ENCODE measurements at regions not wholly inside any gene's neighbourhood (a gene's known extent, or its start where the extent isn't known, plus 50 kb on each side); places are given as distances from the start of the nearest gene placed in this dataset.
A peak's percentile ranks its signal among the peaks of the same experiment; 100 is the strongest.

DNA sequence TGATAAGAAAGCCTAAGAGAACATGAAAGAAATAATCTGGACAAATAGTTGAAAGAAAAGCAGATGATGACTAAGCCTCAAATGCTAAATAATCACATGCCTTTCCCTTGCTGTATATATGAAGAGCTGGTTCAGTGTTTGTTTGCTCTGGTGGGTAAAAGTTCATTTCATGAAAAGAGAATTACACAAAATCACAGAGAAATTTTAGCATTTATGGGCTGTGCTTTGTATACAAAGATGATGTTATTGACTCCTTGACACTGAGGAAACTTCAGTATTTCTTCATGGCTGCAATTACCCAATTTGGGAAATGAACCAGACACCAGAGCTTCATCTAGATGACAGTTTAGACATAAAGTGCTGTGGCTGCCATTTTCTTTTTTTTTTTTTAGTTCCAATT lies 527.2 kb downstream of the NR2F1-AS1 start:
- Histone ChIP-seq H3K9me2 (ENCODE audit: insufficient read depth, low read length) (no peaks in the 10 kb centered on the region), H3K9ac (ENCODE audit: low read length) (no peak overlapping the region), H3K27ac (ENCODE audit: low read length) (no peak overlapping the region), H3K9me3 (ENCODE audit: low read length) (no peaks in the 10 kb centered on the region), H3K79me2 (replicated peaks; ENCODE audit: insufficient read depth, low read length) (no peaks in the 10 kb centered on the region), H3F3A (ENCODE audit: insufficient read depth, low read length, poor library complexity, severe bottlenecking) (no peaks in the 10 kb centered on the region), H2AFZ (ENCODE audit: low read depth, low read length) (no peak overlapping the region), H3K4me3 (ENCODE audit: low read length) (no peak overlapping the region), H4K20me1 (ENCODE audit: insufficient read depth) (no peaks in the 10 kb centered on the region), H3K36me3 (ENCODE audit: insufficient read depth, low read length) (no peaks in the 10 kb centered on the region), H3K27me3 (ENCODE audit: insufficient read depth, low read depth, low read length) (no peaks in the 10 kb centered on the region), H3K4me2 (ENCODE audit: low read length) (no peak overlapping the region)
- TF ChIP-seq POLR2AphosphoS5 (IDR thresholded peaks at IDR 0.05) (no peak), EP300 (conservative IDR thresholded peaks at IDR 0.05; ENCODE audit: poor library complexity, severe bottlenecking) (peak; percentile 29)

DNA sequence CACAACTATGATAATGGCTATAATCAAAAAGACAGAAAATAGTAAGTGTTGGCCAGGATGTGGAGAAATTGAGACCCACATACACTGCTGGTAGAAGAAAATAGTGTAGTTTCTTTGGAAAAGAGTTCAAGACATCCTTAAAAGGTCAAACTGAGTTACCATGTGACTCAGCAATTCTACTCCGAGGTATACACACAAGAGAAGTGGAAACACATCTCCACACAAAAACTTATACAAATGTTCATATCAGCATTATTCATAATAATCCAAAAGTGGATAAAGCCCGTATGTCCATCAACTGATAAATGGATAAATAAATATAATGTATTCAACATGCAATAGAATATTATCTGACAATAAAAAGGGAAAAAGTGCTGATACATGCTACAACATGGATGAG lies 532.2 kb downstream of the NR2F1-AS1 start:
- Histone ChIP-seq H3K27ac (ENCODE audit: low read length) (no peak overlapping the region), H2AFZ (ENCODE audit: low read depth, low read length) (no peak overlapping the region), H3K9me2 (ENCODE audit: insufficient read depth, low read length) (no peaks in the 10 kb centered on the region), H3K9me3 (ENCODE audit: low read length) (no peaks in the 10 kb centered on the region), H3K27me3 (ENCODE audit: insufficient read depth, low read depth, low read length) (no peaks in the 10 kb centered on the region), H3K9ac (ENCODE audit: low read length) (no peak overlapping the region), H3K4me2 (ENCODE audit: low read length) (no peak overlapping the region), H3K79me2 (replicated peaks; ENCODE audit: insufficient read depth, low read length) (no peaks in the 10 kb centered on the region), H3K4me3 (ENCODE audit: low read length) (no peak overlapping the region), H3K36me3 (ENCODE audit: insufficient read depth, low read length) (no peaks in the 10 kb centered on the region), H3F3A (ENCODE audit: insufficient read depth, low read length, poor library complexity, severe bottlenecking) (no peaks in the 10 kb centered on the region), H4K20me1 (ENCODE audit: insufficient read depth) (no peaks in the 10 kb centered on the region)
- TF ChIP-seq MXI1 (conservative IDR thresholded peaks at IDR 0.05; ENCODE audit: poor library complexity, severe bottlenecking) (no peak), EZH2 (IDR thresholded peaks at IDR 0.05; ENCODE audit: borderline replicate concordance, insufficient read depth, low read length, poor library complexity, severe bottlenecking) (no peak), SMC3 (conservative IDR thresholded peaks at IDR 0.05; ENCODE audit: poor library complexity) (no peak), TAF1 (IDR thresholded peaks at IDR 0.05; ENCODE audit: low read depth) (no peak), RAD21 (conservative IDR thresholded peaks at IDR 0.05) (no peak), EP300 (conservative IDR thresholded peaks at IDR 0.05; ENCODE audit: poor library complexity, severe bottlenecking) (no peak), POLR2AphosphoS5 (IDR thresholded peaks at IDR 0.05) (no peak)
- TF ChIP-seq, protein P1, sequence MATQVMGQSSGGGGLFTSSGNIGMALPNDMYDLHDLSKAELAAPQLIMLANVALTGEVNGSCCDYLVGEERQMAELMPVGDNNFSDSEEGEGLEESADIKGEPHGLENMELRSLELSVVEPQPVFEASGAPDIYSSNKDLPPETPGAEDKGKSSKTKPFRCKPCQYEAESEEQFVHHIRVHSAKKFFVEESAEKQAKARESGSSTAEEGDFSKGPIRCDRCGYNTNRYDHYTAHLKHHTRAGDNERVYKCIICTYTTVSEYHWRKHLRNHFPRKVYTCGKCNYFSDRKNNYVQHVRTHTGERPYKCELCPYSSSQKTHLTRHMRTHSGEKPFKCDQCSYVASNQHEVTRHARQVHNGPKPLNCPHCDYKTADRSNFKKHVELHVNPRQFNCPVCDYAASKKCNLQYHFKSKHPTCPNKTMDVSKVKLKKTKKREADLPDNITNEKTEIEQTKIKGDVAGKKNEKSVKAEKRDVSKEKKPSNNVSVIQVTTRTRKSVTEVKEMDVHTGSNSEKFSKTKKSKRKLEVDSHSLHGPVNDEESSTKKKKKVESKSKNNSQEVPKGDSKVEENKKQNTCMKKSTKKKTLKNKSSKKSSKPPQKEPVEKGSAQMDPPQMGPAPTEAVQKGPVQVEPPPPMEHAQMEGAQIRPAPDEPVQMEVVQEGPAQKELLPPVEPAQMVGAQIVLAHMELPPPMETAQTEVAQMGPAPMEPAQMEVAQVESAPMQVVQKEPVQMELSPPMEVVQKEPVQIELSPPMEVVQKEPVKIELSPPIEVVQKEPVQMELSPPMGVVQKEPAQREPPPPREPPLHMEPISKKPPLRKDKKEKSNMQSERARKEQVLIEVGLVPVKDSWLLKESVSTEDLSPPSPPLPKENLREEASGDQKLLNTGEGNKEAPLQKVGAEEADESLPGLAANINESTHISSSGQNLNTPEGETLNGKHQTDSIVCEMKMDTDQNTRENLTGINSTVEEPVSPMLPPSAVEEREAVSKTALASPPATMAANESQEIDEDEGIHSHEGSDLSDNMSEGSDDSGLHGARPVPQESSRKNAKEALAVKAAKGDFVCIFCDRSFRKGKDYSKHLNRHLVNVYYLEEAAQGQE (IDR thresholded peaks at IDR 0.05; ENCODE audit: borderline replicate concordance) = no peak
- TF ChIP-seq, protein P2, sequence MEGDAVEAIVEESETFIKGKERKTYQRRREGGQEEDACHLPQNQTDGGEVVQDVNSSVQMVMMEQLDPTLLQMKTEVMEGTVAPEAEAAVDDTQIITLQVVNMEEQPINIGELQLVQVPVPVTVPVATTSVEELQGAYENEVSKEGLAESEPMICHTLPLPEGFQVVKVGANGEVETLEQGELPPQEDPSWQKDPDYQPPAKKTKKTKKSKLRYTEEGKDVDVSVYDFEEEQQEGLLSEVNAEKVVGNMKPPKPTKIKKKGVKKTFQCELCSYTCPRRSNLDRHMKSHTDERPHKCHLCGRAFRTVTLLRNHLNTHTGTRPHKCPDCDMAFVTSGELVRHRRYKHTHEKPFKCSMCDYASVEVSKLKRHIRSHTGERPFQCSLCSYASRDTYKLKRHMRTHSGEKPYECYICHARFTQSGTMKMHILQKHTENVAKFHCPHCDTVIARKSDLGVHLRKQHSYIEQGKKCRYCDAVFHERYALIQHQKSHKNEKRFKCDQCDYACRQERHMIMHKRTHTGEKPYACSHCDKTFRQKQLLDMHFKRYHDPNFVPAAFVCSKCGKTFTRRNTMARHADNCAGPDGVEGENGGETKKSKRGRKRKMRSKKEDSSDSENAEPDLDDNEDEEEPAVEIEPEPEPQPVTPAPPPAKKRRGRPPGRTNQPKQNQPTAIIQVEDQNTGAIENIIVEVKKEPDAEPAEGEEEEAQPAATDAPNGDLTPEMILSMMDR (IDR thresholded peaks at IDR 0.05; ENCODE audit: poor library complexity, severe bottlenecking) = no peak
